GM06990 (cell line): ENCODE measurements at regions not wholly inside any gene's neighbourhood (a gene's known extent, or its start where the extent isn't known, plus 50 kb on each side); places are given as distances from the start of the nearest gene placed in this dataset.

Source experiments
- DNase-seq: peaks from one replicate; pipeline ENCODE4 v3.0.0-alpha.2; 2011; ENCODE audit not compliant: insufficient read length; ENCODE audit errors: extremely low read depth
- H3K27me3 ChIP-seq: replicated peaks from 2 replicates; pipeline ENCODE4 v1.6.0; 2011; ENCODE audit warnings: low read length; ENCODE audit not compliant: control insufficient read depth, insufficient read depth
- H3K36me3 ChIP-seq: 2 replicates; pipeline ENCODE4 v1.5.1; 2011; ENCODE audit warnings: low read length; ENCODE audit not compliant: control insufficient read depth, insufficient read depth
- H3K4me3 ChIP-seq: replicated peaks from 2 replicates; pipeline ENCODE4 v1.5.1; 2011; ENCODE audit warnings: low read depth, mild to moderate bottlenecking, control low read depth, low read length
- CTCF ChIP-seq: IDR thresholded peaks from 2 replicates; pipeline ENCODE4 v1.5.1; 2011; ENCODE audit warnings: low read length, control low read depth, mild to moderate bottlenecking, inconsistent platforms; ENCODE audit not compliant: insufficient read depth, poor library complexity, severe bottlenecking

GRCh38 chr6:140671926-140672325, 1297.5 kb upstream of the CITED2 start:
- TF ChIP-seq CTCF = no peak
- DNase-seq = no peak
- H3K27me3 ChIP-seq = no peaks in the 10 kb centered on the region
- H3K36me3 ChIP-seq = no peaks in the 10 kb centered on the region
- no peak overlapping the region for H3K4me3 ChIP-seq

GRCh38 chr6:140670021-140670420, 1295.6 kb upstream of the CITED2 start:
- TF ChIP-seq CTCF = no peak
- no peak for DNase-seq
- H3K4me3 ChIP-seq = no peak overlapping the region
- H3K27me3 ChIP-seq = no peaks in the 10 kb centered on the region
- no peaks in the 10 kb centered on the region for H3K36me3 ChIP-seq

- H3K4me3 ChIP-seq = no peak overlapping the region
- no peak for TF ChIP-seq CTCF
- no peaks in the 10 kb centered on the region for H3K27me3 ChIP-seq
- no peaks in the 10 kb centered on the region for H3K36me3 ChIP-seq
- DNase-seq = no peak
Observed at GRCh38 chr6:140669321-140669720, 1294.9 kb upstream of the CITED2 start.

- no peaks in the 10 kb centered on the region for H3K36me3 ChIP-seq
- no peak overlapping the region for H3K4me3 ChIP-seq
- no peak for DNase-seq
- no peaks in the 10 kb centered on the region for H3K27me3 ChIP-seq
- no peak for TF ChIP-seq CTCF
Observed at GRCh38 chr6:140663772-140664171, 1289.3 kb upstream of the CITED2 start.

- no peak for TF ChIP-seq CTCF
- no peaks in the 10 kb centered on the region for H3K27me3 ChIP-seq
- DNase-seq = no peak
- no peaks in the 10 kb centered on the region for H3K36me3 ChIP-seq
- H3K4me3 ChIP-seq = no peak overlapping the region
Observed at GRCh38 chr6:140663094-140663493, 1288.6 kb upstream of the CITED2 start.

- DNase-seq = no peak
- Histone ChIP-seq H3K27me3 (no peaks in the 10 kb centered on the region), H3K4me3 (no peak overlapping the region), H3K36me3 (no peaks in the 10 kb centered on the region)
- TF ChIP-seq CTCF = no peak
Observed at GRCh38 chr6:140661691-140662090, 1287.2 kb upstream of the CITED2 start.
